ENCODE measurements at regions not wholly inside any gene's neighbourhood (a gene's known extent, or its start where the extent isn't known, plus 50 kb on each side); places are given as distances from the start of the nearest gene placed in this dataset.

DNA sequence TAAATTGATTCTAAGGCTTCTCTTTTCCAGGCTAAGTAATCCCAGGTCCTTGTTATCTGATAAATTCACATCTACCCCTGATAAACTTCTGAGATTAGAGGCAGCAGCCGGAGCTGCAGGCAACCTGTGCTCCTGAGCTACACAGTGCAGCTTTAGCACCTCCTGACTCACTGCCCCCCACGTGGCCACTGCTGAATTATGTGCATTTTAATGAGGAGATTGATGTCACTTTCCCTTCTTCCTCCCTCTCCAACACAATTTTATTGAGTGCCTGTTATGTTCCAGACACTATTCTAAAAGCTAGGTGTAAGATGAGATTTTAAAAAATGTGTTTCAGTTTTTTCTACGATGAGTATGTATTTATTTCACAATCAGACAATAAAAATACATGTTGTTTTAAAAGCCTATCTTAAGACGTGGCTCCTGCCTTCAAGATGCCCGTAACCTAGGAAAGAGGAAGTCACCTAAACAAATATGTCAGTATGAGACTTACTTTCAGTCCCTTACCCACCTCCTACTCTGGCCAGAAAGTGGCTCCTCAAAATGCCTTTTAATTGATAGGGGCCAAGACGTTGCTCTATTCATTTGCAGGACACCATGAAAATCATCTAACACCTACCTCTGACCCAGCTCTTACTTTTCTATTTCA lies 161.5 kb upstream of the PFN2 start:
- no peaks in the 10 kb centered on the region for H3K9me3 Mint-ChIP-seq (ENCODE audit: low read depth)
- no peaks in the 10 kb centered on the region for H3K27me3 Mint-ChIP-seq (ENCODE audit: low read depth)
- no peak overlapping the region for H3K4me3 Mint-ChIP-seq (ENCODE audit: unreplicated experiment)
- no peaks in the 10 kb centered on the region for H3K4me1 Mint-ChIP-seq (ENCODE audit: low read depth)
- no peaks in the 10 kb centered on the region for H3K36me3 Mint-ChIP-seq (ENCODE audit: low read depth)
- TF ChIP-seq, protein P1, sequence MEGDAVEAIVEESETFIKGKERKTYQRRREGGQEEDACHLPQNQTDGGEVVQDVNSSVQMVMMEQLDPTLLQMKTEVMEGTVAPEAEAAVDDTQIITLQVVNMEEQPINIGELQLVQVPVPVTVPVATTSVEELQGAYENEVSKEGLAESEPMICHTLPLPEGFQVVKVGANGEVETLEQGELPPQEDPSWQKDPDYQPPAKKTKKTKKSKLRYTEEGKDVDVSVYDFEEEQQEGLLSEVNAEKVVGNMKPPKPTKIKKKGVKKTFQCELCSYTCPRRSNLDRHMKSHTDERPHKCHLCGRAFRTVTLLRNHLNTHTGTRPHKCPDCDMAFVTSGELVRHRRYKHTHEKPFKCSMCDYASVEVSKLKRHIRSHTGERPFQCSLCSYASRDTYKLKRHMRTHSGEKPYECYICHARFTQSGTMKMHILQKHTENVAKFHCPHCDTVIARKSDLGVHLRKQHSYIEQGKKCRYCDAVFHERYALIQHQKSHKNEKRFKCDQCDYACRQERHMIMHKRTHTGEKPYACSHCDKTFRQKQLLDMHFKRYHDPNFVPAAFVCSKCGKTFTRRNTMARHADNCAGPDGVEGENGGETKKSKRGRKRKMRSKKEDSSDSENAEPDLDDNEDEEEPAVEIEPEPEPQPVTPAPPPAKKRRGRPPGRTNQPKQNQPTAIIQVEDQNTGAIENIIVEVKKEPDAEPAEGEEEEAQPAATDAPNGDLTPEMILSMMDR (IDR thresholded peaks at IDR 0.05) = no peak
- DNase-seq (ENCODE audit: low spot score) = no peak
- H3K27ac Mint-ChIP-seq (ENCODE audit: unreplicated experiment) = no peak overlapping the region

DNA sequence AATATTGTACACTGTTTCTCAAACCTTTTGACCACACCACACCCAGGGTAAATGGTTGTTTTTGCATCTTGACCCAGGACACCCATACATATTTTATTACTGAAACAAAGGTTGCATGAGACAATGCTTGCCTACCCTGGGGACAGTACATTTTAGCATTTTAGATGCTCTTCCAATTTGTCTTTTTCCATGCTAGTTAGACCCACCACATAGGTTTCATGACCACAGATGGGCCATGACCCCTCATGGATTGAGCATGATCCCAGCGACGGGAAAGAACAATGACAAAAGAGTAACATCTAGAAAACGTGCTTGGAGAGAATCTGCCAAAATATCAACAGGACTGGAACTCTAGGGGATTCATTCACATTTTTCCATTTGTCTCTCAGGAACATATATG lies 161.0 kb upstream of the PFN2 start:
- no peaks in the 10 kb centered on the region for H3K4me1 Mint-ChIP-seq (ENCODE audit: low read depth)
- no peak overlapping the region for H3K27ac Mint-ChIP-seq (ENCODE audit: unreplicated experiment)
- H3K36me3 Mint-ChIP-seq (ENCODE audit: low read depth) = no peaks in the 10 kb centered on the region
- TF ChIP-seq, protein P1 (IDR thresholded peaks at IDR 0.05) = no peak
- H3K4me3 Mint-ChIP-seq (ENCODE audit: unreplicated experiment) = no peak overlapping the region
- DNase-seq (ENCODE audit: low spot score) = no peak
- H3K27me3 Mint-ChIP-seq (ENCODE audit: low read depth) = no peaks in the 10 kb centered on the region
- no peaks in the 10 kb centered on the region for H3K9me3 Mint-ChIP-seq (ENCODE audit: low read depth)

DNA sequence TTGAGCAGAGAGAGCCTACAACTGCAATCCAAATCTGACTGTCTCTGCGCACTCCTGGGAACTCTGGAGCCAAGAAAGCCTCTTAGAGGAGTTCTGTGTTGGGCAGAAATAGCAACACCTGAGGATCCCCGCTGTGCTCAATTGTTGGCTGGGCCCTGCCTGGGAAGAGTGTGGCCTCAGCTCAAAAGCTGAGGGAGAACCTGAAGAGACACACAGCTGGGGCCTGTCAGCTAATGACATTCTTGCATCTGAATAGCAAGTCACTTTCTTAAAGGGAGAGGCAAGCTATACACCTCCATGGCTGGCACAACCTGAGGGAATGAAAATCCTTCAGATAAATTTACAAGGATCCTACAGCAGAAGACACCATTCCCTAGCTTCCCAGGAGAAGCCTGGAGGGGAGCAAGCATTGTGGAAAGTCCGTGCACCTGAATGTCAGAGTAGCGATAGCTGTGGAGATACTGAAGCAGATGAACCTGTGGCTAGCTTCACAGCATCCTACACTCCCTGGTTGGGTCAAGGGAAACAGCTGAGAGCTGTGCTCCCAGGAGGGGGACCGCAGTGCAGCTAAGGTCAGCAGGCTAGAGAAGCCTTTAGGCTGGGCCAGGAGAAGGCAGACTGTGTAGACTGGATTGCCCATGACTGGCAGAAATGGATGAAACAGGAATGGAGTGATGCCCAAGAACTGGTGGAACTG lies 159.9 kb upstream of the PFN2 start:
- TF ChIP-seq, protein P1 (IDR thresholded peaks at IDR 0.05) = no peak
- Mint-ChIP-seq H3K27me3 (ENCODE audit: low read depth) (no peaks in the 10 kb centered on the region), H3K4me1 (ENCODE audit: low read depth) (no peaks in the 10 kb centered on the region), H3K36me3 (ENCODE audit: low read depth) (no peaks in the 10 kb centered on the region), H3K27ac (ENCODE audit: unreplicated experiment) (no peak overlapping the region), H3K9me3 (ENCODE audit: low read depth) (no peaks in the 10 kb centered on the region), H3K4me3 (ENCODE audit: unreplicated experiment) (no peak overlapping the region)
- DNase-seq (ENCODE audit: low spot score) = no peak

DNA sequence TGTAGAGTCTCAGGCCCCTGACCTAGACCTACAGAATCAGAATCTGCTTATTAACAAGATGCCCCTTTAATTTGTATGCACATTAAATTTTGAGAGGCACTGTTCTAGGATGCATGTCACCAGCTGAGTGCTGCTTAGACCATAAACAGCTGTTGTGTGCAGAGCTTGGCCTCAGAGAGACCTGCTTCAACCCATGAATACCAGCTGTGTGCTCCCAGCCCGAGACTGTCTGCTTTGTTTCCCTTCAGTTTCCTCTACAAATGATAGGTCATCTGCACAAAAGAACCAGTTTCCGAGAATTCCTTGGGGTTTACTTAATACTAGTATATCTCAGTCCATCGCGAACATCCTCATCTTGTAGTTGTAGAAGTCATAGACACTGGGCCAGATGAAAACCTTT lies 158.5 kb upstream of the PFN2 start:
- Mint-ChIP-seq H3K9me3 (ENCODE audit: low read depth) (no peaks in the 10 kb centered on the region), H3K4me1 (ENCODE audit: low read depth) (no peaks in the 10 kb centered on the region), H3K27me3 (ENCODE audit: low read depth) (no peaks in the 10 kb centered on the region), H3K36me3 (ENCODE audit: low read depth) (no peaks in the 10 kb centered on the region), H3K4me3 (ENCODE audit: unreplicated experiment) (no peak overlapping the region), H3K27ac (ENCODE audit: unreplicated experiment) (no peak overlapping the region)
- no peak for DNase-seq (ENCODE audit: low spot score)
- TF ChIP-seq, protein P1 (IDR thresholded peaks at IDR 0.05) = no peak

DNA sequence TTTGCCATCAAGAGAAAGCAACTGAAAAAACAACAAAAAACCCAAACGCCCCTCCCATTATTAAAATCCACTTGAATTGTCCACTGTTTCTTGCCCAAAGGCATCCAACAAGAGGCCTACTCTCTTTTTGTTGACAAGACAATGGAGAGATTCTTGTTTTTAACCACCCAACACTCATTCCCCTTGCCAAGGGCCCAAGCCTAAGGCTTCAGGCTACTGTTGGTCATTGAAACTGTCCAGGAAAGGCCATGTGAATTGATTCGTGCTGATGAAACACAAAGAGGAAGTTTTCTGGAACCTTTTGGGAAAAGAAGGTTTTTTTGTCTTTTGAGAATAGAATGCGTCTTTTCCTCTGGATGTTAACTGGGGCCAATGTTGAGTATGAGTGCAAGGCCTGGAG lies 157.4 kb upstream of the PFN2 start:
- H3K9me3 Mint-ChIP-seq (ENCODE audit: low read depth) = no peaks in the 10 kb centered on the region
- H3K4me1 Mint-ChIP-seq (ENCODE audit: low read depth) = peaks cover 4% of the 10 kb centered on the region
- no peak for DNase-seq (ENCODE audit: low spot score)
- H3K36me3 Mint-ChIP-seq (ENCODE audit: low read depth) = no peaks in the 10 kb centered on the region
- no peak overlapping the region for H3K4me3 Mint-ChIP-seq (ENCODE audit: unreplicated experiment)
- no peaks in the 10 kb centered on the region for H3K27me3 Mint-ChIP-seq (ENCODE audit: low read depth)
- TF ChIP-seq, protein P1 (IDR thresholded peaks at IDR 0.05) = no peak
- H3K27ac Mint-ChIP-seq (ENCODE audit: unreplicated experiment) = no peak overlapping the region

All from chondrocyte (in vitro differentiated cells).